SK-MEL-5 (cell line): ENCODE measurements at regions not wholly inside any gene's neighbourhood (a gene's known extent, or its start where the extent isn't known, plus 50 kb on each side); places are given as distances from the start of the nearest gene placed in this dataset.

Experiments
- DNase-seq: peaks from one replicate; pipeline ENCODE4 v3.0.0-alpha.2; 2016; ENCODE audit warnings: low read depth, low spot score
- in situ Hi-C: cut with HindIII; loops from 2 replicates; pipeline ENCODE4 v1.10.0; 2016; ENCODE audit warnings: low sequenced_read_pairs, high pct_unique_total_duplicates, low pct_unique_long_range_greater_than_20kb

DNA sequence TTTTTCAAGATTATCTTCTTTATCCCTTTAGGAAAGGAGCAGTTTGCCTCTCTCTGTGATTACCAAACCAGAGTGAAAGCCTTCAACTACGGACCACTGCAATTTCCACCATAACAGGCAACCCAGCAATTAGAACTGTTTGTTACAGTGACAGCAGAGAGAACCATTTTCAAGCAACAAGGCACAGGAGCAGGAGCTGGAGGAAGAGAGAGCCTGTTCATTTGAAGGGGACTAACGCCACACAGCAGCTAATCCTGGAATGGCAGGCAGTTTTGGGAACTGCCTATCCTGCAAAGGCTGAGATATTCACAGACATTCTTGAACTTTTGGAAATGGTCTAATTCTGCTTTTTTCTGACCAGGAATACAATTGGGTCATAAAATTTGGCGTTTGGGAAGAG lies 1541.9 kb upstream of the PIK3C3 start:
- in situ Hi-C loops = no loop called here
- peak; percentile 56 for DNase-seq

DNA sequence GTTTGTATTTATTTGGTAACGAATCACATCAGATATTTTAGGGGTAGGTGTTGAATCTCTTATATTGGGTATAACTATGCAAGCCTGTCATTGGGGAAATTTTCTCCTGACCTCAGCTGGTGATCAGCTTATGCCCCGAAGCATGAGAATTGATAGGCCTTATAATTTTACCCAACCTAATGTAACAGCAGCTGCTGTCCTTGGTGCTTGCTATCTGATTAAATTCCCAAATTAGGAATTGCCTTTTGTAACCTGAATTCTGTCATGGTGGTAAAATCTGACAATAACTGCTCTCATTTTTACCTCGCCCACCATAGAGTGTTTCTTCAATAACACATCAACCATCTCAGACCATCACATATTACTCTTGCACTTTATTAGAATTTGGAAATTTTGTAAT lies 1542.6 kb upstream of the PIK3C3 start:
- DNase-seq = no peak
- in situ Hi-C loops = no loop called here

DNA sequence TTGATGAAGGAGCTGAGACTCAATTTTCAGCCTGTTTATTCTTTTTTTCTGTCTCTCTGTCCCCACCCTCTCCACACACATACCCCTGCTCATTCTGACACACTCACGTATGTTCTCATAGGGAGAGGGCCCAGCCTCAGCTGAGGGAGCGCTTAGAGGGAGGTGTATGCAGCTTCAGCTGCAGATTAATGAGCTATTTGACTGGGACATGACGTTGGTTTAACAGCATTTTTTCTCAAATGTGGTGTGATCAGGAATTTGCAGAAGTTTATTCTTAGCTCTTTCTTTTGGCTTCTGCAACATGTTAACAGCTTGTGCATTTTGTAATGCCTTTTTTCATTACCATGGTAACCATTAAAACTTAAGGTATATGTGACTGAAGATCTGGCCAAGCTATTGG lies 1547.1 kb upstream of the PIK3C3 start:
- no peak for DNase-seq
- in situ Hi-C loops = no loop called here

DNA sequence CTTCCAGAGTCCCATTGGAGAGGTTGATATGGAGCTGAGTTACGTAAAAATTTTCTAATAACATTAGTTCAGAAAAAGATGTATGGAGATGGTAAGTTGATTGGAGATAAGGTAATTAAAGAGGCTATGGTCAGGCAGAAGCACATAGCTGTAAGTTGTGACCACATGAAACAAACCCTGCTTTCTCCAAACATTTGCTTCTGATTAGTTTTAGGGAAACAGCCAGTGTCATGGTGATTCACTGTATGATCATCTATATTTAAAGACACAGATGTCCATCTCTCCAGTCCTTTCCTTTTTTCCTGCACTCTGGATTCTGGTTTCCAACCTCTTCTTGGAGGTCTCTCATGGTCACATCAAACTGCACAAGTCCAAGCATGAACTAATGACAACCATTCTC lies 1550.8 kb upstream of the PIK3C3 start:
- in situ Hi-C loops = no loop called here
- no peak for DNase-seq

GRCh38 chr18:40402052-40402451 lies 1553.0 kb upstream of the PIK3C3 start:
- in situ Hi-C loops = no loop called here
- DNase-seq = no peak

DNA sequence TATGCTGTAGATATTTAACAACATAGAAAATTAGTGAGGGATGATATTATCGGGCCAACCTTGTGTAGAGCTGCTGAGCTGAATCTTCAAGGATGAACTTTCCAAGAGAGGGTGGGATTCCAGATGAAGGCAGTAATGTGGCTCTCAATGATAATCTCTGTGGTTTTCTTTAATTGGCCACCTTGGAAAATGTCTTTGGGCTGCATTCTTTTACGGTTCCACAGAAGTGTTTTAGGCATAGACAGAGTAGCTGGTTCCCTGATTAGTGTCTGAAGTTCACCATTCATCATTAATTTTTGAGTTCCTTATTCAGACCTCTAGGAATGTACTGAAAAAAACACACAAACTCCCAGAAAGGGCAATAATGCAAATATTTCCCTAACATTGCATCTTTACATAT lies 1566.9 kb upstream of the PIK3C3 start:
- no peak for DNase-seq
- in situ Hi-C loops = no loop called here

GRCh38 chr18:40387130-40387787 lies 1567.8 kb upstream of the PIK3C3 start:
- in situ Hi-C loops = no loop called here
- DNase-seq = no peak

DNA sequence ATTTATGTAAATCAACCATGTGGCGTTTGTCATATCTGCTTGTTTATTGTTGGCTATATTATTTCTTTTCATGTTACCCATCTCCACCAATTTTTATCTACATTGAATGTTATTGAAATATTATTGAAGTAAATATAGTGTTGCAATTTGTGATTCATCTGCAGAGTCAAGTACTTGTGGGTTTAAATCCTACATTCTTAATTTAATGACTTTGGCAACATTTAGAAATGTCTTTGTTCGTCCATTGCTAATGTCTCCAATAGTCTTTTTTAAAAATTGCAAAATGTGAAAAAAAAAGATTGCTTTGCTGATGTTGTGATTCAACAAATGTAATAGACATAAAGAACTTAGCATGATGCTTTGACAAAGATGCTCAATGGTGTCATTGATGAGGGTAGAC lies 1572.8 kb upstream of the PIK3C3 start:
- in situ Hi-C loops = no loop called here
- DNase-seq = no peak

GRCh38 chr18:40380686-40381439 lies 1574.2 kb upstream of the PIK3C3 start:
- in situ Hi-C loops = no loop called here
- DNase-seq = no peak

DNA sequence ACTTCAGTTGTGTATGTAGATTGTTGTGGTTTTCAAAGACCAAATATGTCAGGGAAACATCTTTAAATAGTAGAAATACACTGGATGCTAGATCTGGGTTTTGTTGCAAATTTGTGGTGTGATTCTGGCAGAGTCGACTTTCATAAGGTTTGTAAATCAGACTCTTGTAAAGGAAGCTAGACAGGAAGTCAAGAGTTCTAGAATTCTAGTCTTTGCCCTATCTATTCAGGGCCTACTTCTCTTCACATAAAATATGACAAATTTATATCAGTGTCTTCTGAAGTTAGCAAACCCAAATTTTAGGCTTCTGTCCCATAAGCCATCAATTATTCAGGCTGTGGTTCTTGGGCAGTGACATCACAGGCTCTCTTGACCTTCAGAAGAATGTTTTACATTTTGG lies 1579.2 kb upstream of the PIK3C3 start:
- DNase-seq = no peak
- in situ Hi-C loops = no loop called here

DNA sequence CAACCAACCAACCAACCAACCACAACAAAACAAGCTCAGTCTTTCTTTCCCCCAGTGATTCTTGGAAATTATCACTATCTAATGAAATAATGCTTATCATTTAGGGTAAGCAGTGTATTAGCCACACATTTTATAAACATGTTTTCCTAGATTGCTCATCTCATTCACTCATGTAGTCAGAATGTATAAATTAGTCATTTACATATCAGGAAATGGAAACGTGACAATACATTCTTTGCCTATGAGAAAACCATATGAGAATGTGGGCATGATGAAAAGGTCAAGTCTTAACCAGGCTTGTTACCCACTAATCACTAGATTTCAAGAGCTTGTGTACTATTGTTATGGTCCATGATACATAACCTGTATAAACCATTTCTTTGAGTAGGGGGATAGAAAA lies 1583.4 kb upstream of the PIK3C3 start:
- DNase-seq = no peak
- in situ Hi-C loops = no loop called here

DNA sequence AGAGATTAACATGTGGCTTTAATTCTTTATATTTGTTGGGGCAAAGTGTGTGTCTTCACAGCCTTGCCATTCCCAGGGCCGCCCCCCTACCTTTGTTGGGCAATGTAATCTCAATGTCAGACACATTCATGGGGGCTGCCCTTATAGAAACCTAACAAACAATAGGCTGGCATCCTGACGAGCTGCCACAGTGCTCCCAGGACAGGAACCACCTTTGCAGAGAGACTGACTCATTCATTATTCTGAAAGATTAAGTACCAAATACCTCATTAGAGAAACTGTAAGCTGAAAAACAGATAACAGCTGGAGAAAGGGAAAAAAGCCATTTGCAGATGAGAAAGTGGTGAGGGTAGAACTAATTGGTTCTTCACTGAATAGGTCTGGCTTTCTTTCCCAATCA lies 1587.5 kb upstream of the PIK3C3 start:
- in situ Hi-C loops = no loop called here

DNA sequence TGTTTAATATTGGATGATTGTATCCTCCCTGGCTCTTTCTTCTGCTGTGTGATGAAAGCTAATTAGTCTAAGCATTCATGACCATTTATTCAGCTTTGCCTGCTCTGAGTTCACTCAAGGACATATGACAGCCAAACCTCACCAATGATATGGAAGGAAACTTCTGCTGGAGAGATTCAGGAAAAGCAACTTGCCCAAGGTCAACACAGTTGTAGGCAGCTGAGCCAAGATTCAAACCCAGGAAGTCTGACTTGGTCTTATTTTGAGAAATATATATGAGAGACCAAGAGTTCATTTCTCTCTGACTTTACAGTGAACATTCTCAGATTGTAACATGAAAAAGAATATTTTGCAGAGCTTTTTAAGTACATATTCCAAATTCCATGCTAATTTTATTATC lies 1588.5 kb upstream of the PIK3C3 start:
- in situ Hi-C loops = no loop called here
- no peak for DNase-seq

More for the DNA sequence above, 1587.5 kb upstream of the PIK3C3 start:
- DNase-seq = no peak

DNA sequence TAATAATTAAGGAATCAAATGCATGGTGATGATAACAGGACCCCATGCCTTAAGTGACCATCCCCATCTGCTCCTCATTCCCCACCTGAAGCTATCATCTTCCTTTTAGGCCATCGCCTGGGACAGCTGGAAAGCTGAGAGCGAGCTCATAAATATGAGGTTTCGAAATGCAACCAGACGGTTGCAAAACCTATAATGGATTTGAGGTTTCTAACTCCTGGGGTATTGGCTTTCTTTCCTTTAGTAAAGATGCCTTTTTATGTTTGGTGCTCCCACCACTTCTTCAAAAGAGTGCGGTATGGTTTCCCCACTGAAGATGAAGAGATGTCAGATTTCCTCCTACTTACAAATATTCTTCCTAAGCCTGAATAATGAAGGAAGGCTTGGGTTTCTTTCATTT lies 1589.5 kb upstream of the PIK3C3 start:
- DNase-seq = no peak
- in situ Hi-C loops = no loop called here

DNA sequence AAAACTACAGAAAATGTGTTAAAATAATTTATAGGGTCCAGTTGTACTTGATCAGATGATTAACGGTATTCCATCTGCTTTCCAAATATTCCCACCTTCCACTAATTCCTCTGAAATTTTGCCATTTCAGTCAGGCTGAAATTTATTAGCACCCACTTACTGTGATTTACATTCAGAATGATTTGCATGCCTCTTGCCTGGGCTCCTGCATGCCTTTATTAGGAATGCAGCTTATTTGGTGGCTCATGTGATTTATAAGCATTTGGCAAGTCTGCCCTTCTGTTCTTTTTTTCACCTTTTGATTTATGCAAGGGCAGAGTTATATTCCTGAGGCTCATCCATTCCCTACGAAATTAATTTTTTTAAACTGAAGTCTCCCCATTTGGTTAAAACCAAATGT lies 1594.5 kb upstream of the PIK3C3 start:
- in situ Hi-C loops = no loop called here
- no peak for DNase-seq

DNA sequence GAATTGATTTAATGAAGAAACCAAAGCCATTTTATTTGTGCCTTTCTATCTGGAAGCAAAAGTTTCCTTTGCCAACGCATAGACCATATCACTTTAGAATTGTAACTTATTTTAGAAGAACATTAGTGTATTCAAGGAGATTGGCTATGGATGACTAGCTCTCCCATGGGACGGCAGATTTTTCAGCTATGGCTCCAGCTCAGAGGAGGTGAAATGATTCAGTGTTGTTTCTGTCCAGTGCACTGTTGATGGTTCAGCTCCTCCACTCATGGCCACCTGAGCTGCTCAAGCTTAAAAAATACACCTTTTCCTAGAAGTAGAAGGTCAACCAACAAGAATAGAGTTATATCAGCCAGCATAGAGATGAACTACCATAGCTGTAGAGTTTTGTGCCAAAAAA lies 1597.5 kb upstream of the PIK3C3 start:
- in situ Hi-C loops = no loop called here
- no peak for DNase-seq

DNA sequence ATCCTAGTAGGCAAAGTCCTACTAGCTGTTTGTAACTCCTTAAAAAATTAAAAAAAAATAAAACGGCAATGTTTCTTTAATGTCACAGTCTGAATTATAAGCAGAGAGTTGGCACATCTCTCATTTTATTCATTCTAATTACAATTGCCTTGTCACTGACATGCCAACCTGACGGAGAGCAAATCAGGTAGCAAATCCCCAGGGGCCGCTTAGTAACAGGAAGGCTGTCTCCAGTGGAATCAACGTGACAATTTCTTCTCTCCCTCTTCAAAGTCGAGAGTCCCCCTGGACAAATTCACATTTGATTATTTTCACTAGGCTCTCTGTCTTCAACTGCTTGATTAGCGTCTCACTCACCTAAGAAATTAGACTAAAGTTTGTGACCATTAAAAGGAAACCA lies 1598.9 kb upstream of the PIK3C3 start:
- DNase-seq = no peak
- in situ Hi-C loops = no loop called here

DNA sequence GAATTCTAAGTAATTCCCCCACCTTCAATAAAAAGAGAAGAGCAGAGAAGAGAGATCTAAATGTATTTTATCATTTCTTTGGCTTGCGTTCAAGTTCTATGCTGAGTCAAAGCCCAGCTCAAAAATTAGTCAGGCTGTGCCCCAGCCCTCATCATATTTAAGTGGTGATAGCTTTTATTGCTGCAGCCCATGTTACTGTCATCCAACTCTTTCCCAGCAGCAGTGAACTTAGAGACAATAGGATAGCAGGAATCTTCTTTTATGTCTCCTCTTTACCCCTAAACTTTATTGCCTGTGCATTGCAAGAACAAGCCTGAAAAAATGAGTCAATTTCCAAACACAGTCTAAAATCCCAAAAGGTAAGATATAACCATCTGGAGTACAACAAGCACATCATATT lies 1599.3 kb upstream of the PIK3C3 start:
- DNase-seq = no peak
- in situ Hi-C loops = no loop called here

DNA sequence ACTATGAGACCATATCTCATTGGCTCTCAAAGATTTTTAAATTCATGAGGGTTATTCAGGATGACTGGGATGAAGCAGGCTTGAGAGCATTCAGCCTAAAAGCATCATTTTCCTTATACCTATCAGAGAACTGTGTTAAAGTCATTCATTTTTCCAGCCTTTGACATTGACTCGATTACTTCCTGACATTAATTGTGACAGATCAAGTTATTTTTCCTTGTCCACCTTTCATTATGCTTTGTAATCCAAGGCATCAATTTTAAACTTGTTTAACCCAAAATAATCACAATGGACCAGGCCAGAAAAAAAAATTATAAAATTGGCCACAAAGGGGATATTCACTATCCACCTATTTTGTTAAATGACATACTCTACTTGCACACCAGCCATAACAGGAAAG lies 1606.8 kb upstream of the PIK3C3 start:
- in situ Hi-C loops = no loop called here
- DNase-seq = no peak
